Muscle layer of duodenum (tissue), 2 donors: ENCODE measurements at regions not wholly inside any gene's neighbourhood (a gene's known extent, or its start where the extent isn't known, plus 50 kb on each side); places are given as distances from the start of the nearest gene placed in this dataset.

Experiments used
- H3K27ac ChIP-seq: one replicate; pipeline ENCODE4 v1.7.0; 2013; ENCODE audit warnings: mild to moderate bottlenecking, low read length
- H3K27me3 ChIP-seq: one replicate; pipeline ENCODE4 v1.7.0; 2013; ENCODE audit warnings: low read depth, mild to moderate bottlenecking, control low read depth, low read length
- H3K36me3 ChIP-seq, 2 donors: one replicate each; pipeline ENCODE4 v1.7.0; 2013; ENCODE audit warnings: low read length in 2 of 2, control low read depth in 1 of 2, mild to moderate bottlenecking in 1 of 2; ENCODE audit not compliant: insufficient read depth in 2 of 2, control insufficient read depth in 1 of 2
- H3K4me1 ChIP-seq, 2 donors: one replicate each; pipeline ENCODE4 v1.7.0; 2013; ENCODE audit warnings: low read length in 2 of 2, mild to moderate bottlenecking in 2 of 2, control low read depth in 1 of 2, moderate library complexity in 1 of 2; ENCODE audit not compliant: insufficient read depth in 2 of 2, control insufficient read depth in 1 of 2
- H3K4me3 ChIP-seq, 2 donors: one replicate each; pipeline ENCODE4 v1.7.0; 2013; ENCODE audit warnings: low read length in 2 of 2, low read depth in 1 of 2, mild to moderate bottlenecking in 1 of 2
- H3K9me3 ChIP-seq, 2 donors: one replicate each; pipeline ENCODE4 v1.7.0; 2013; ENCODE audit warnings: low read length in 2 of 2, control low read depth in 1 of 2, mild to moderate bottlenecking in 1 of 2; ENCODE audit not compliant: control insufficient read depth in 1 of 2
- donor health status: healthy.

DNA sequence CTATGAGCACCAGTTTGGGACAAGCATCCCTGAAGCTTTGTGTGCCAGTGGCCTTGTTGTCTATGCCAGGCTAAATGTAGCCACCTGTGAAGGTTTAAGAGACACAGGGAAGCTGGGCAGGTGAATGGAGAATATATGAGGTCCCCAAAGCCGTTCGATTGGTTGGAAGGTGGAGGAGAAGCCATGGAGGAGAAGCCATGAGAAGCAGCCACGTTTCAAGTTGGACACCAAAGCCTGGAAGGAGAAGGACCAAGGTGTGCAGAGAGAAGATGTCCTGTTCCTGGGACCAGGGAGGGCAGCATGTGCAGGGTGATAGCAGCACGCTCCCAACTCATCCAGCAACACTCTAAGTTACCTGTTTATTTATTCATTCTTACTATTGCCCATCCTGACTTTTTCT, 432.3 kb upstream of the TSHZ3 start:
- Histone ChIP-seq H3K4me1 (no peaks in the 10 kb centered on the region), H3K36me3 (no peaks in the 10 kb centered on the region), H3K27me3 (no peaks in the 10 kb centered on the region)

DNA sequence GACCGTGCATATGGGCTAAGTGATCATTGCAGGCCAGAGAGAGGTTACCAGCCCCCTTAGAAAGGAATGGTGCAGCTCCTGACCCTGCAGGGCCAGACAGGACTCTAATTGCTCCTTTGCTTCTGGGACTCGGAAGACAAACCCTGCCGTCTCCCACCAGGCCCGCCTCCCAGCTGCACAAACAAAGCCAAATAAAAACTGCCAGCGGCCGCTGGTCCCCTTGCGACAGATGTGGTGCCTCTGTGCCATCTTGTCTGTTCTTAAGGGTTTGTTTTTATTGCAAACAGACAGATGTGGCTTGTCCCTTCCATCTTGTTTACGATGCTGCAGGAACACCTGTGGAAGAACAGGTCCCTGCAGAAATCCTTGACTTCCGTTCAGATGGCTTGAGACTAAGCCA, 434.4 kb upstream of the TSHZ3 start:
- no peaks in the 10 kb centered on the region for H3K36me3 ChIP-seq
- H3K27ac ChIP-seq, result no peak overlapping the region
- H3K27me3 ChIP-seq, result no peaks in the 10 kb centered on the region
- no peaks in the 10 kb centered on the region for H3K9me3 ChIP-seq
- H3K4me3 ChIP-seq, result no peak overlapping the region
- no peaks in the 10 kb centered on the region for H3K4me1 ChIP-seq

More for the DNA sequence above, 432.3 kb upstream of the TSHZ3 start:
- Histone ChIP-seq H3K9me3 (no peaks in the 10 kb centered on the region), H3K27ac (no peak overlapping the region), H3K4me3 (no peak overlapping the region)

DNA sequence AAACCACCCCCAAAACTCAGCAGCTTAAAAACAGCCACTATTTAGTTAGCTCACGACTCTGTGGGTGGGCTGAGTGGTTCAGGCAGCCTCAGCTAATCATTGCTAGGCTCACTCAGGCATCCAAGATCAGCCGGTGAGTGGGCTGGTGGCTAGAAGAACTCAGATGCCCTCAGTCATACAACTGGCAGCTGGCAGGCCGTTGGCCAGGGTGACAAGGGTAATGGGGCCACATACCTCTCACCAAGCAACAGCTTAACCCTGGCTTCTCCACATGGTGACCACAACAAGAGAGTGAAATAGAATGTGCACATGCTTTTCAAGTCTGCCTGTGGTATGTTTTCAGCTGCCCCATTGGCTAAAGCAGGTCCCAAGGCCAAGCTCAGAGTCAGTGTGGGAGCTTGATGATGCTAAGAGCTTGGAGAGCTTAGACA, 435.4 kb upstream of the TSHZ3 start:
- H3K4me3 ChIP-seq, result no peak overlapping the region
- H3K36me3 ChIP-seq, result no peaks in the 10 kb centered on the region
- H3K27me3 ChIP-seq, result no peaks in the 10 kb centered on the region
- H3K9me3 ChIP-seq, result no peaks in the 10 kb centered on the region
- H3K27ac ChIP-seq, result no peak overlapping the region
- no peaks in the 10 kb centered on the region for H3K4me1 ChIP-seq

DNA sequence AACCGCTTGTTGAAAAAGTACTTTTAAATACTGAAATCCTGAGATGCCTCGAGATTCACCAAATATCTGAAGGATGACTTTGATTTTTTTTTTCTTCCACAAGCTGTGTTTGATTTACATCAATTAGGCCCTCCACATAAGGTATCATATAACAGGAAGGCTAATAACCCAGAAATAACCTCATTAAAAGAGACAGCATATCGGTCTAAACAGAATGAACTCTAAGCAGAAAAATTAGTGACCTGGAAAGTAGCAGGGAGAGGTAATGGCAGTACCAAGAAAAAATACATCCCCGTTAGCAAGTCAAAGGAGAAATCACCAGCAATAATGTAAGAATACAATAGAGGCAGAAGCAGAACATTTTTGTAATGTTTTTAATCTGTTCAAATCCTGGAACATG, 452.4 kb upstream of the TSHZ3 start:
- H3K36me3 ChIP-seq, result no peaks in the 10 kb centered on the region
- H3K4me1 ChIP-seq, result no peaks in the 10 kb centered on the region
- H3K9me3 ChIP-seq, result peaks cover 5% of the 10 kb centered on the region in 2 donors
- H3K27me3 ChIP-seq, result no peaks in the 10 kb centered on the region
- H3K27ac ChIP-seq, result no peak overlapping the region
- no peak overlapping the region for H3K4me3 ChIP-seq

DNA sequence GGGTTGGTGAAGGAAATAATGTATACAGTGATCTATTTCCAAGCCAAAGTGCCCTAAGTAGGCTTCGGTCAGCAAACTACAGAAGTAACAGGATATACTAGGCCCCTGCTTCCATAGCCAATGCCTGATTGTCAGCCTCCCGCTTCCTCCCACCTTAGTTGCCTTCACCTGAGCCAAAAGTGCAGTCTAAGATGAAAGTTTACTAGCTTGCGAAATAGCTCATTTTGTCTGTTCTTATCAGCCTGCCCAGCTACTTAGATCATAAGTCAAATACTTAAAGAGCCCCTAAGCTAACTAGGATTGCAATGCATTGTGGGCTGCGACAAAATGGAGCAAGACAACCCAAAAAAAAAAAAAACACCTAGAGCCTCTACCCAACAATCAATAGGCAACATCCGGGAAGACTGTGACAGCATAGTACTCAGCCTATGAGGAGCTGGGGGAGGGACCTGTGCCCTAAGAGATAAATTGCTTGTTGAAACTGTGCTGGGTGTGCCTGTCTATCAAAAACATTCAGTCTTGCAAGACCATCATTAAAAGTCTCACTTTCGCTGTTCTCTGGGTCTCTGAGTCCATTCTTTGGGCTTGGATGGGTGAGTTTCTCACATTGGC, 454.7 kb upstream of the TSHZ3 start:
- no peaks in the 10 kb centered on the region for H3K36me3 ChIP-seq
- H3K4me1 ChIP-seq, result no peaks in the 10 kb centered on the region
- H3K27ac ChIP-seq, result no peak overlapping the region
- H3K4me3 ChIP-seq, result no peak overlapping the region
- H3K9me3 ChIP-seq, result no peaks in the 10 kb centered on the region
- no peaks in the 10 kb centered on the region for H3K27me3 ChIP-seq

DNA sequence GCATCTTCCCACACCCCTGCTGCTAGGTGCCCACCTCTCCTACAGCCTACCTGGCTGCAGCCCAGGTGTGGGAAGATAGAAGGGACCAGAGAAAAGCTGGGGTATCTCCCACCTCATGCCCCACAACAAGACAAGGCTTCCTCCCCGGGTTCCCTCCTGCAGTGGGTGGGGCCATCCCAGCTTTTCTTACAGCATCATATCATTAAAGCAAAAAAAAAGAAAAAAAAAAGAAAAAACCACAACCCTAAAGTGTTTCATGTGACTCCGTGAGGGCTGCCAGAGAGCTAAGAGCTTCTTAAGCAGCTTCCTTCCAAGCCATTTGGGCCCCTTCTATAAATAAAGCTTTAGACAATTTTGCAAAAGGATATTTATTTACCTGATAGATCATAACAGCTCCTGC, 455.4 kb upstream of the TSHZ3 start:
- H3K4me1 ChIP-seq, result no peaks in the 10 kb centered on the region
- no peaks in the 10 kb centered on the region for H3K27me3 ChIP-seq
- H3K4me3 ChIP-seq, result no peak overlapping the region
- H3K9me3 ChIP-seq, result no peaks in the 10 kb centered on the region
- no peaks in the 10 kb centered on the region for H3K36me3 ChIP-seq
- H3K27ac ChIP-seq, result no peak overlapping the region

DNA sequence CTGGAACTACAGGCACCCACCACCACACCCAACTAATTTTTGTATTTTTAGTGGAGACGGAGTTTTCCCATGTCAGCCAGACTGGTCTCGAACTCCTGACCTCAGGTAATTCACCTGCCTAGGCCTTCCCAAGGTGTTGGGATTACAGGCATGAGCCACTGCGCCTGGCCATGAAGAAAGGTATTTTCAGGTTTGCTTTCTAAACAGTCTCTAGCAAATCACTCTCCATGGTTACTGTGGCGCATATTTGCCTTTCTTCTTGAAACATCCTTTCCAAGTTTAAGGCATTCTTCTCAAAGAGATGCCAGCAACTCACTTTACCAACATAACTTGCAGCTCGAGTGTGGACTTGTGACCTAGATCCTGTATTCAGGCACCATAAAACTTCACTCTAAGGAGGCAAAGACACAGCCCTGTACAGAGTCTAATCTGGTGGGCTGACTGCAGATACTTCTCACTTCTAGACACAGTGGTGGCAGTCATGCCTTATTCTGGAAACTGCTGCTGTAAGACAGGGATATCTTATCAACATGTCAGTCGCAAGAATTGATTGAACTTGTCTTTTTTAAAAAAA, 461.4 kb upstream of the TSHZ3 start:
- Histone ChIP-seq H3K9me3 (no peaks in the 10 kb centered on the region), H3K36me3 (no peaks in the 10 kb centered on the region), H3K4me1 (no peaks in the 10 kb centered on the region), H3K27me3 (no peaks in the 10 kb centered on the region), H3K27ac (no peak overlapping the region), H3K4me3 (no peak overlapping the region)

DNA sequence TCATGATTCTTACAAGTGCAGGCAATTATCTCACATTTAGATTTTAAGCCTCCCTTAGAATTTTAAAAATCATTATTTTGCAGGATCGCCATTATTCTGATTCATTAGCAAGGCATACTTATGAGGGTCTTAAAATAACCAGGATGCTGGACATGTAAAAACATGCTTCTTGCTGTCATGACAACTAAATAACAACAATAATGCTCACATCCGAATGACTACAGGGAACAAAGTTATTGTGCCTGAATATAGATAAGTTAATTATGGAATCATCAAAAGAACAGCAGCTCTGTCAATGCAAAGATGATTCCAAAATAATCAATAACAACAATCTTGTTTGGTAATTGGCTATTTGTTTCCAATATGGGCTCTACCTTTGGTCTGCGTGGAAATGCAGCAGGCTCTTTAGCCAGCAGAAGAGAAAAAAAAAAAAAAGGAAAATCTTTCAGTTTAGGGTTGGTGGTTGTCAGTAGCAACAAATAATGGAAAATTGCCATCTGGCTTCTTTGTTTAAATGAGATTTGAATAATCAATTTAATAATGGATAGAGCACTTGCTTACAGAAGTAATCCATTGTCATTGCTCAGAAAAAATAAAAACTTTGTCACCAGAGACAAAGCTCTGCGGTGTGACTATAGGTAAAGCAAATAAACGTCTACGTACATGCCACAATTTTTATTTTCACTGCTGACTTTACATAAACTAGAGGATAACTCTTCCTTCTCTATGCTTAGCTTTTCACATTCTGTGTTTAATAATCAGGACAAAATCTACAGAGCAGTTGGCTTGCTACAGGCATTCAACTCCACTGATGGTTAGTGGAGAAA, 468.9 kb upstream of the TSHZ3 start:
- H3K4me3 ChIP-seq, result no peak overlapping the region
- no peaks in the 10 kb centered on the region for H3K36me3 ChIP-seq
- H3K27me3 ChIP-seq, result no peaks in the 10 kb centered on the region
- H3K27ac ChIP-seq, result no peak overlapping the region
- peaks cover 4 to 7% of the 10 kb centered on the region in 2 donors for H3K4me1 ChIP-seq
- H3K9me3 ChIP-seq, result no peaks in the 10 kb centered on the region

DNA sequence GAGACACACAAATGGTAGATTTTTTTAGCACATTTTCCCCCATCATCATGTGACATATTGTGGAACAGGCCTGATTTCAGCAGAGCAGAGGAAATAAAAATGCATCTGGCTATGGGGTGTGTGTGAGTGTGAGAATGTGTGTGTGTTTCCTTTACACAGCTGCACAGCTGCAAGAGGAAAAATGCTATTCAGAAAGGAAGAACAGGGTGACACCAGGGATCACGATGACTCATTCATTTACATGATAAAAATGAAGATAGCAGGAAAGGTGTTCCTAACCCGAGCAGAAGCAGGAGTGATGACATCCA, 469.5 kb upstream of the TSHZ3 start:
- no peak overlapping the region for H3K27ac ChIP-seq
- H3K27me3 ChIP-seq, result no peaks in the 10 kb centered on the region
- H3K4me3 ChIP-seq, result no peak overlapping the region
- H3K4me1 ChIP-seq, result peaks cover 4 to 7% of the 10 kb centered on the region in 2 donors
- no peaks in the 10 kb centered on the region for H3K36me3 ChIP-seq
- no peaks in the 10 kb centered on the region for H3K9me3 ChIP-seq

DNA sequence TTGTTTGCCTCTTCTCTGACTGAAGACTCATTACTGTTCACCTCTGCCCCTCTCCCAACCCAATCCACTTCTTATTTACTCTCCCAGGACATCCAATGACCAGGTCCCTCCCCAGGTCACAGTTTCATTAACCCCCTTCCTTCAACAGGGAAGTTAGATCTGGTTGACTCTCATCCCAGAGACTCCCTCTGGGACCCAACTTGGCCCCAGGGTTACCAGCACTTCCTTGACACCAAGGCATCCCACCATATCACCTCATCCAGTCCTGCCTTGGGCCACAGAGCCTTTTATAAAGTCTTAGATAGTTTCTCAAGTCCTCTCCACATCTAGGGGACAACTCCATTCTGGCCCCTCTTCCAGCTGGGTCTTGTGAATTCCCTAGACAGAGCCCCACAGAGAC, 470.6 kb upstream of the TSHZ3 start:
- Histone ChIP-seq H3K4me1 (peaks cover 4 to 7% of the 10 kb centered on the region in 2 donors), H3K36me3 (no peaks in the 10 kb centered on the region), H3K9me3 (no peaks in the 10 kb centered on the region), H3K27ac (no peak overlapping the region), H3K27me3 (no peaks in the 10 kb centered on the region), H3K4me3 (no peak overlapping the region)

DNA sequence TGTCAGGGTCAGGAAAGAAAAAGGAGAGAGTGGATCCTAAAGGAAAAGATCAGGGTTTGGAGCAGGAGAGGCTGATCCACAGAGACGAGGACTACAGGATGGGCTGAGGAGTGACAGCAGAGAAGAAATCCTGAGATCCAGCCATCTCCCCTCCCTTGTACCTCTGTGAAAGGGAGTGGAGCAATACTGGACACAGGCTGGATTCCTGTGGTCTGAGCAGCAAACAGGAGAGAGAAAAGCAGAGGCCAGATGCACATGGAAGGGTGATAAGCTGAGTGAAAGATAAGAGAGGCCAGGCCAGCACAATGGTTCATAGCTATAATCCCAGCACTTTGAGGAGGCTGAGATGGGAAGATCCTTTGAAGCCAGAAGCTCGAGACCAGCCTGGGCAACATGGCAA, 472.1 kb upstream of the TSHZ3 start:
- Histone ChIP-seq H3K27me3 (no peaks in the 10 kb centered on the region), H3K4me3 (no peak overlapping the region), H3K9me3 (no peaks in the 10 kb centered on the region), H3K4me1 (peaks cover 4 to 7% of the 10 kb centered on the region in 2 donors), H3K27ac (no peak overlapping the region), H3K36me3 (no peaks in the 10 kb centered on the region)
